ENCODE measurements at regions not wholly inside any gene's neighbourhood (a gene's known extent, or its start where the extent isn't known, plus 50 kb on each side); places are given as distances from the start of the nearest gene placed in this dataset.
"Not testable (repeated sequence)": the region's sequence is repeated elsewhere in the genome, so short reads cannot be mapped to it uniquely, and the experiment has no call there.

GRCh38 chr11:101226617-101227016 lies 97.0 kb upstream of the PGR start:
- no peak for DNase-seq (ENCODE audit: low read depth)
- TF ChIP-seq, protein P1, sequence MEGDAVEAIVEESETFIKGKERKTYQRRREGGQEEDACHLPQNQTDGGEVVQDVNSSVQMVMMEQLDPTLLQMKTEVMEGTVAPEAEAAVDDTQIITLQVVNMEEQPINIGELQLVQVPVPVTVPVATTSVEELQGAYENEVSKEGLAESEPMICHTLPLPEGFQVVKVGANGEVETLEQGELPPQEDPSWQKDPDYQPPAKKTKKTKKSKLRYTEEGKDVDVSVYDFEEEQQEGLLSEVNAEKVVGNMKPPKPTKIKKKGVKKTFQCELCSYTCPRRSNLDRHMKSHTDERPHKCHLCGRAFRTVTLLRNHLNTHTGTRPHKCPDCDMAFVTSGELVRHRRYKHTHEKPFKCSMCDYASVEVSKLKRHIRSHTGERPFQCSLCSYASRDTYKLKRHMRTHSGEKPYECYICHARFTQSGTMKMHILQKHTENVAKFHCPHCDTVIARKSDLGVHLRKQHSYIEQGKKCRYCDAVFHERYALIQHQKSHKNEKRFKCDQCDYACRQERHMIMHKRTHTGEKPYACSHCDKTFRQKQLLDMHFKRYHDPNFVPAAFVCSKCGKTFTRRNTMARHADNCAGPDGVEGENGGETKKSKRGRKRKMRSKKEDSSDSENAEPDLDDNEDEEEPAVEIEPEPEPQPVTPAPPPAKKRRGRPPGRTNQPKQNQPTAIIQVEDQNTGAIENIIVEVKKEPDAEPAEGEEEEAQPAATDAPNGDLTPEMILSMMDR (conservative IDR thresholded peaks at IDR 0.05; ENCODE audit: control insufficient read depth, insufficient read depth, low read depth, low read length), result no peak

GRCh38 chr11:101224221-101224620 lies 94.6 kb upstream of the PGR start:
- TF ChIP-seq, protein P1 (conservative IDR thresholded peaks at IDR 0.05; ENCODE audit: control insufficient read depth, insufficient read depth, low read depth, low read length), result no peak
- H3K4me3 ChIP-seq (ENCODE audit: control insufficient read depth, low read depth, low read length), result no peak overlapping the region
- DNase-seq (ENCODE audit: low read depth), result no peak

More at GRCh38 chr11:101226617-101227016, 97.0 kb upstream of the PGR start:
- no peak overlapping the region for H3K4me3 ChIP-seq (ENCODE audit: control insufficient read depth, low read depth, low read length)

DNA sequence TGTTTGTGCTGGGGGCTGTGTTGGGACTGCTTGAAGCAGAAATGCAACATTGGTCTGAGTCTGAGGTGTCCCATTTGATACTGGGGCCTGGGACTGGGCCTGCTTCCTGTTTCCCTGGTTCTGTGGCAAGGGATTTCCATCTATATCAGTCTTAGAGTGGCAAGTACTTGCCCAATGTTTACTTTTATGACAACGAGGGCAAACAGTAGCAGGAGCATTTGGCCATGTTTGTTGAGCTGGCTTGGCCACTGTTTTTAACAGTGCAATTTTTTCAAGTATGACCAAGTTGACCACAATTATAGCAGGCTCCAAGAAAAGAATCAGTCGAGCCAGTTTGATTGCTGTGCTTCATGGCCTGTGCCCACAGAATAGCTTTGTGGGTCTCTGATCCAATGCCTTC lies 88.5 kb upstream of the PGR start:
- DNase-seq (ENCODE audit: low read depth); H3K4me3 ChIP-seq (ENCODE audit: control insufficient read depth, low read depth, low read length): not testable (repeated sequence)

- not testable (repeated sequence) for DNase-seq (ENCODE audit: low read depth)
Measured at GRCh38 chr11:101216091-101216490, 86.5 kb upstream of the PGR start.

DNA sequence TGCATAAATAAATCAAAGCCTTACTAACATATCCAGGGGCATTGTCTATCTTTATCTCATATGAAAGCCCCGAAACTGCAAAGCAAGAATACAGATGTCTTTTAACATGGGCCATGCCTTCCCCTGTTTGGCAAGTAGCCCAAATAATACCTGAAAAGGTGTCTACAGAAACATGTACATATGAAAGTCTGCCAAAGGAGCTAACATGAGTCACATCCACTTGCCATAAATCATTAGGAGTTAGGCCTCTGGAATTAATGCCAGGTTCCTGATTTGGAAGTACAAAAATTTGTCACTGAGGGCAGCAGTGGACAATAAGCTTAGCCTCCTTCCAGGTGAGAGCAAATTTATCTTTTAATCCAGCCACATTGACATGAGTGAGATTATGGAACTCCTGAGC lies 85.5 kb upstream of the PGR start:
- no peak overlapping the region for H3K4me3 ChIP-seq (ENCODE audit: control insufficient read depth, low read depth, low read length)
- no peak for DNase-seq (ENCODE audit: low read depth)
- TF ChIP-seq, protein P1 (conservative IDR thresholded peaks at IDR 0.05; ENCODE audit: control insufficient read depth, insufficient read depth, low read depth, low read length), result no peak

More at GRCh38 chr11:101216091-101216490, 86.5 kb upstream of the PGR start:
- not testable (repeated sequence) for H3K4me3 ChIP-seq (ENCODE audit: control insufficient read depth, low read depth, low read length)

DNA sequence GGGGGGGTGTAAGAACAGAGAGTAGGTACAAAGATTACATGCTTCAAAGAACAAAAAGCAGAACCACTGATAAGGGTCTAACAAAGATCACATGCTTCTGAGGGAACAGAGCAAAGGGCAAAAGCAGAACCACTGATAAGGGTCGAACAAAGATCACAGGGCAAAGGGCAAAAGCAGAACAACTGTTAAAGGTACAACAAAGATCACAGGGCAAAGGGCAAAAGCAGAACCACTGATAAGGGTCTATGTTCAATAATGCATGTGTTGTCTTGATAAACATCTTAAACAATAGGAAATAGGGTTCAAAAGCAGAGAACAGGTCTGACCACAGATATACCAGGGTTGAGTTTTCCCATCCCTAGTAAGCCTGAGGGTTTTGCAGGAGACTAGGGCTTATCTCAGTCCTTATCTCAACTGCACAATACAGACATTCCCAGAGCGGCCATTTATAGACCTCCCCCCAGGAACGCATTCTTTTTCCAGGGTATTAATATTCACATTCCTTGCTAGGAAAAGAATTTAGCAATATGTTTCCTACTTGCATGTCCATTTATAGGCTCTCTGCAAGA lies 81.9 kb upstream of the PGR start:
- DNase-seq (ENCODE audit: low read depth), result no peak
- TF ChIP-seq, protein P1 (conservative IDR thresholded peaks at IDR 0.05; ENCODE audit: control insufficient read depth, insufficient read depth, low read depth, low read length), result no peak

GRCh38 chr11:101202614-101203013 lies 73.0 kb upstream of the PGR start:
- no peak for DNase-seq (ENCODE audit: low read depth)
- no peak overlapping the region for H3K4me3 ChIP-seq (ENCODE audit: control insufficient read depth, low read depth, low read length)
- TF ChIP-seq, protein P1 (conservative IDR thresholded peaks at IDR 0.05; ENCODE audit: control insufficient read depth, insufficient read depth, low read depth, low read length), result no peak

More for the DNA sequence above, 81.9 kb upstream of the PGR start:
- H3K4me3 ChIP-seq (ENCODE audit: control insufficient read depth, low read depth, low read length), result no peak overlapping the region

DNA sequence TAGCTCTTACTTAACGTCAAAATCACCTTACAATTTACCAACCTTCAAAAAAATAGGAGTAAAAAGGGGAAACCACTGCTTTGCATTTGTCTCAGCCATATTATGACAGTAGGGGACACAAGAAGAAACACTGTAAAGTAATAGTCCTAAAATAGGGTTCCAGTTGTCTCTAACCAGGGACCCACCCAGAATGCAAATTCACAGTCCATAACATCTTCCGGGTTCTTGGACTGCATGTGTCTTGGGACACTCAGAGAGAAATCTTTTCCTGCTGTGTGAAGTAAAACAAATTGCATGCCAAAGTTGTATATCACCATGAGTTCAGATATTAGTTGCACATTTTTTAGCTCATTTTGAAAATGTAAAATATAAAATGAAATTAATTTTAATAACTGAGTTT lies 69.8 kb upstream of the PGR start:
- TF ChIP-seq, protein P1 (conservative IDR thresholded peaks at IDR 0.05; ENCODE audit: control insufficient read depth, insufficient read depth, low read depth, low read length), result no peak
- no peak overlapping the region for H3K4me3 ChIP-seq (ENCODE audit: control insufficient read depth, low read depth, low read length)
- no peak for DNase-seq (ENCODE audit: low read depth)
